ENCODE measurements at regions not wholly inside any gene's neighbourhood (a gene's known extent, or its start where the extent isn't known, plus 50 kb on each side); places are given as distances from the start of the nearest gene placed in this dataset.

- no peak overlapping the region for H3K4me3 ChIP-seq (ENCODE audit: low read depth, low read length)
- DNase-seq, result no peak
- no peak for TF ChIP-seq CTCF (IDR thresholded peaks at IDR 0.05; ENCODE audit: low read depth, low read length)
- H3K27me3 ChIP-seq (ENCODE audit: insufficient read depth, low read depth, severe bottlenecking), result no peaks in the 10 kb centered on the region
- no peak overlapping the region for H3K27ac ChIP-seq
- no peaks in the 10 kb centered on the region for H3K9me3 ChIP-seq (ENCODE audit: severe bottlenecking)
- no peaks in the 10 kb centered on the region for H3K36me3 ChIP-seq
Observed at GRCh38 chr18:55819448-55819847, 231.5 kb upstream of the TCF4 start.

GRCh38 chr18:55818284-55818683 is 230.3 kb upstream of the TCF4 start:
- no peak for DNase-seq
- Histone ChIP-seq H3K9me3 (ENCODE audit: severe bottlenecking) (no peaks in the 10 kb centered on the region), H3K27ac (no peak overlapping the region), H3K4me3 (ENCODE audit: low read depth, low read length) (no peak overlapping the region), H3K36me3 (no peaks in the 10 kb centered on the region), H3K27me3 (ENCODE audit: insufficient read depth, low read depth, severe bottlenecking) (no peaks in the 10 kb centered on the region)
- TF ChIP-seq CTCF (IDR thresholded peaks at IDR 0.05; ENCODE audit: low read depth, low read length), result no peak

- no peak for TF ChIP-seq CTCF (IDR thresholded peaks at IDR 0.05; ENCODE audit: low read depth, low read length)
- Histone ChIP-seq H3K27me3 (ENCODE audit: insufficient read depth, low read depth, severe bottlenecking) (no peaks in the 10 kb centered on the region), H3K4me3 (ENCODE audit: low read depth, low read length) (no peak overlapping the region), H3K27ac (no peak overlapping the region), H3K36me3 (no peaks in the 10 kb centered on the region), H3K9me3 (ENCODE audit: severe bottlenecking) (no peaks in the 10 kb centered on the region)
- no peak for DNase-seq
Observed at GRCh38 chr18:55811925-55812324, 223.9 kb upstream of the TCF4 start.

GRCh38 chr18:55805666-55806065 is 217.7 kb upstream of the TCF4 start:
- Histone ChIP-seq H3K27me3 (ENCODE audit: insufficient read depth, low read depth, severe bottlenecking) (no peaks in the 10 kb centered on the region), H3K27ac (no peak overlapping the region), H3K36me3 (no peaks in the 10 kb centered on the region), H3K4me3 (ENCODE audit: low read depth, low read length) (no peak overlapping the region), H3K9me3 (ENCODE audit: severe bottlenecking) (no peaks in the 10 kb centered on the region)
- DNase-seq, result no peak
- TF ChIP-seq CTCF (IDR thresholded peaks at IDR 0.05; ENCODE audit: low read depth, low read length), result no peak

GRCh38 chr18:55795101-55795669 is 207.2 kb upstream of the TCF4 start:
- Histone ChIP-seq H3K27me3 (ENCODE audit: insufficient read depth, low read depth, severe bottlenecking) (no peaks in the 10 kb centered on the region), H3K4me3 (ENCODE audit: low read depth, low read length) (no peak overlapping the region), H3K27ac (no peak overlapping the region), H3K9me3 (ENCODE audit: severe bottlenecking) (no peaks in the 10 kb centered on the region), H3K36me3 (no peaks in the 10 kb centered on the region)
- no peak for TF ChIP-seq CTCF (IDR thresholded peaks at IDR 0.05; ENCODE audit: low read depth, low read length)
- no peak for DNase-seq
